Uterus (tissue), 3 donors: ENCODE measurements at regions not wholly inside any gene's neighbourhood (a gene's known extent, or its start where the extent isn't known, plus 50 kb on each side); places are given as distances from the start of the nearest gene placed in this dataset.

ENCODE experiments used
- DNase-seq, 2 donors: peaks; one replicate each; pipeline ENCODE4 v3.0.0-alpha.2; 2019 to 2020
- H3K27ac ChIP-seq, 2 donors: fragments of 200-600 bp; sonication (generic); 1 replicate in 1 of 2; 2 replicates in 1 of 2; pipeline ENCODE4 v1.5.1; 2016 to 2018
- H3K27me3 ChIP-seq, 2 donors: fragments of 200-600 bp; sonication (generic); one replicate each; pipeline ENCODE4 v1.5.1; 2018 to 2019; ENCODE audit warnings: control low read depth in 1 of 2
- H3K36me3 ChIP-seq, 2 donors: fragments of 200-600 bp; sonication (generic); one replicate each; pipeline ENCODE4 v1.5.1; 2019; ENCODE audit warnings: control low read depth in 1 of 2
- H3K4me1 ChIP-seq, 2 donors: fragments of 200-600 bp; sonication (generic); one replicate each; pipeline ENCODE4 v1.5.1; 2018 to 2019; ENCODE audit warnings: control low read depth in 1 of 2
- H3K4me3 ChIP-seq, 2 donors: fragments of 200-600 bp; sonication (generic); 1 replicate in 1 of 2; 2 replicates in 1 of 2; pipeline ENCODE4 v1.5.1; 2018 to 2019; ENCODE audit warnings: mild to moderate bottlenecking in 1 of 2
- H3K9me3 ChIP-seq, 2 donors: fragments of 200-600 bp; sonication (generic); one replicate each; pipeline ENCODE4 v1.5.1; 2019; ENCODE audit warnings: control low read depth in 1 of 2
- POLR2A ChIP-seq, 2 donors: fragments of 450-650 bp; IDR thresholded peaks; one replicate each; pipeline ENCODE4 v1.6.1; 2016; ENCODE audit warnings: antibody characterized with exemption in 2 of 2, mild to moderate bottlenecking in 1 of 2, moderate library complexity in 1 of 2
- intact Hi-C: fragments of 100-400 bp; cut with DNase I; formaldehyde crosslinking; loops from one replicate; pipeline ENCODE4 v1.15.1; 2023; ENCODE audit warnings: low total_unique reads
- TF ChIP-seq, protein P1 (sequence below), 4 experiments: fragments of 200-600 bp in 2 of 4; fragments of 450-650 bp in 2 of 4; sonication (generic) in 2 of 4; IDR thresholded peaks; one replicate each; pipeline ENCODE4 v1.5.1; 2016 to 2019; ENCODE audit warnings: antibody characterized with exemption in 4 of 4, mild to moderate bottlenecking in 2 of 4, moderate library complexity in 1 of 4
- donor health status: DM: yes; HTN: yes; CAD: no.

DNA sequence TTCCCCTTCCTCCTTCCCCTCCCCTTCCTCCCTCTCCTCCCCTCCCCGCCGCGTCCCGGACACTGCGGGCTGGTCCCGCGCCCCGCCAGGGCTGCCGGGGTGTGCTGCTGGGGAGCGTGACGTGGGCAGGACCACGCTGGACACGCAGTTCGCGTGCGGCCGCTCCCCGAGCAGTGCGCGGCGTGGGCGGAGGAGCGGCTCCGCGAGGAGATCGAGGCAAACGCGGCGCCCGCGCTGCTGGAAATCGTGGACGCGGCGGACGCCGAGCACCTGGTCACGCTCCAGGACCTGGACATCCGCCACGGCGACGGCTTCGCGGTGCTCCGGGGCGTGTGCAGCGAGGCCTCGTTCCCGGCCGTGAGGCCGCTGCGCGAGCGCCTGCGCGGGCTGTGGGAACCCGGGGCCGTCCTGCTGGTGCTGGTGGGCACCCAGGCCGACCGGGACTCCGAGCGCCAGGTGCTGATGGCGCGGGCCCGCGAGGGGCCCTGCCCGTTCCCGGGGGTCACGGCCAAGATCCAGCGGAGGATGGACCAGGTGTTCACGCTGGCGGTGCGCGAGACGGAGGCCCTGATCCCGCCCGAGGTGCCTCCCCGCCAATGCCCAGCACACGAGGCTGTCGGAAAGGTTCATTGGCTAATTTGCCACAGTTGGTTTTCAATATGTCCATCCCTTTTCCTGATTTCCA, 84.3 kb downstream of the TNFAIP2 start:
- intact Hi-C loops, result no loop called here
- TF ChIP-seq, protein P1, sequence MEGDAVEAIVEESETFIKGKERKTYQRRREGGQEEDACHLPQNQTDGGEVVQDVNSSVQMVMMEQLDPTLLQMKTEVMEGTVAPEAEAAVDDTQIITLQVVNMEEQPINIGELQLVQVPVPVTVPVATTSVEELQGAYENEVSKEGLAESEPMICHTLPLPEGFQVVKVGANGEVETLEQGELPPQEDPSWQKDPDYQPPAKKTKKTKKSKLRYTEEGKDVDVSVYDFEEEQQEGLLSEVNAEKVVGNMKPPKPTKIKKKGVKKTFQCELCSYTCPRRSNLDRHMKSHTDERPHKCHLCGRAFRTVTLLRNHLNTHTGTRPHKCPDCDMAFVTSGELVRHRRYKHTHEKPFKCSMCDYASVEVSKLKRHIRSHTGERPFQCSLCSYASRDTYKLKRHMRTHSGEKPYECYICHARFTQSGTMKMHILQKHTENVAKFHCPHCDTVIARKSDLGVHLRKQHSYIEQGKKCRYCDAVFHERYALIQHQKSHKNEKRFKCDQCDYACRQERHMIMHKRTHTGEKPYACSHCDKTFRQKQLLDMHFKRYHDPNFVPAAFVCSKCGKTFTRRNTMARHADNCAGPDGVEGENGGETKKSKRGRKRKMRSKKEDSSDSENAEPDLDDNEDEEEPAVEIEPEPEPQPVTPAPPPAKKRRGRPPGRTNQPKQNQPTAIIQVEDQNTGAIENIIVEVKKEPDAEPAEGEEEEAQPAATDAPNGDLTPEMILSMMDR (IDR thresholded peaks at IDR 0.05), result no peak
- TF ChIP-seq POLR2A (IDR thresholded peaks at IDR 0.05), result peak; percentile 46 to 74
- H3K27ac ChIP-seq, result peak overlapping the region; percentile 89 to 98
- H3K36me3 ChIP-seq, result no peaks in the 10 kb centered on the region
- peak; percentile 56 to 75 for DNase-seq
- peaks cover 0 to 14% of the 10 kb centered on the region in 2 donors for H3K9me3 ChIP-seq
- H3K4me3 ChIP-seq, result peak overlapping the region; percentile 50 to 71
- no peaks in the 10 kb centered on the region for H3K4me1 ChIP-seq
- no peaks in the 10 kb centered on the region for H3K27me3 ChIP-seq

DNA sequence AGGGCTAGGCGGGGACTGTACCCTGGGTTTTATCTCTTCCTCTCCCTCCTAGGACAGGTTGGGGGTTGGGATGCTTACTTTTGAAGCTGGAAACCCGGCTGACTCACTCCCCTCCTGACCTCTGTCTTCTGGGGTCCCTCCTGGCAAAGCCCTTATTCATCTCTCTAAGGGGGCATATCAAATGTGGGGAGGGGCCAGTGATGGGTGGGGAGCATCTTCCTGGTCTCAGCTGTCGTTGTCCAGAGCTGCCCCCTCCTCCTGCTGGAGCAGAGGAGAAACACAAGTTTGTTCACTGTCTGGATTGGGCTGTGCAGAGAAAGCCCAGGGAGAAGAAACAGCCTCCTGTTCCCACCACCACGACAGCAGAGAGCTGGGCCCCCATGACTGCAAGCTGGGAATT, 85.8 kb downstream of the TNFAIP2 start:
- no peak for DNase-seq
- intact Hi-C loops, result no loop called here
- Histone ChIP-seq H3K36me3 (no peaks in the 10 kb centered on the region), H3K4me3 (peak overlapping the region; percentile 2 to 71), H3K27ac (peak overlapping the region; percentile 89 to 98), H3K27me3 (no peaks in the 10 kb centered on the region), H3K4me1 (no peaks in the 10 kb centered on the region), H3K9me3 (peaks cover 0 to 11% of the 10 kb centered on the region in 2 donors)
- TF ChIP-seq POLR2A (IDR thresholded peaks at IDR 0.05), result no peak
- TF ChIP-seq, protein P1 (IDR thresholded peaks at IDR 0.05), result peak in 2 of 4 experiments; percentile 25 to 31

DNA sequence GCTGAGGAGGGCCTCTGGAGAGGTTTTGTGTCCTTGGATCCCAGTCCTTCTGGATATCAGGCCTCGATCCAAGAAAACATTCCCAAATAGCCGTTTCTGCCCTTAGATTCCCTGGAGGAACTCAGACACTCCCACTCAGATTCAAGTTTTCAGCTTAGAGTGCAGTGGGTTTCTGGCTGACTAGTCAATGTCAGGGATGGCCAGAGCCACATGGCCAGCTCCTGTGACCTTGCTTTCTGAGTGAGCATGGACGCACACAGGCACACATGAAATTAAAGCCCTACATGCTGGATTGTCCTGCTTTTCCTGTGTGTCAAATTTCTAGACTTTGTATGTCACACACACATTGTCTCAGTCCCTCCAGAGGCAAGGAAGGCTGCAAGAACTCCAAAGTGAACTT, 86.2 kb downstream of the TNFAIP2 start:
- Histone ChIP-seq H3K4me1 (no peaks in the 10 kb centered on the region), H3K27me3 (no peaks in the 10 kb centered on the region), H3K9me3 (peaks cover 0 to 6% of the 10 kb centered on the region in 2 donors), H3K4me3 (peak overlapping the region; percentile 2 to 71), H3K36me3 (no peaks in the 10 kb centered on the region), H3K27ac (peak overlapping the region; percentile 89 to 98)
- TF ChIP-seq, protein P1 (IDR thresholded peaks at IDR 0.05), result no peak
- TF ChIP-seq POLR2A (IDR thresholded peaks at IDR 0.05), result no peak
- no peak for DNase-seq
- intact Hi-C loops, result no loop called here

DNA sequence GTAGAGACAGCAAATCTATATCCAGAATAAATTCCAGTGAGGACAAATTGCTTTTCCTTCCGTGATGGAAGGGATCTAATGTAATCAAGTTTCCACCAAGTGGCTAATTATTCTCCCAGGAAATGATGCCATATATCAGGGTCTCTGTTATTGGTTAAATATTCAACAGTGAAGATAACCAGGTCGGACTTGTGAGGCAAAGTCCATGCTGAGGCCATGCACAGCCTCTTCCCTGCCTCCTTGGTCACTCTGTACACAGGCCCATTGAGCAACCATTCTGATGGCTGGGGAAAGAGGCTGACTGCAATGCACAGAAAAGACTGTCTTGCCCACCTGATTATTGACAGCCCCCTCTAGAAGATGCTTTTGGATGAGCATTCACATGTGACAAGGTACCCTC, 90.1 kb downstream of the TNFAIP2 start:
- no peak overlapping the region for H3K27ac ChIP-seq

DNA sequence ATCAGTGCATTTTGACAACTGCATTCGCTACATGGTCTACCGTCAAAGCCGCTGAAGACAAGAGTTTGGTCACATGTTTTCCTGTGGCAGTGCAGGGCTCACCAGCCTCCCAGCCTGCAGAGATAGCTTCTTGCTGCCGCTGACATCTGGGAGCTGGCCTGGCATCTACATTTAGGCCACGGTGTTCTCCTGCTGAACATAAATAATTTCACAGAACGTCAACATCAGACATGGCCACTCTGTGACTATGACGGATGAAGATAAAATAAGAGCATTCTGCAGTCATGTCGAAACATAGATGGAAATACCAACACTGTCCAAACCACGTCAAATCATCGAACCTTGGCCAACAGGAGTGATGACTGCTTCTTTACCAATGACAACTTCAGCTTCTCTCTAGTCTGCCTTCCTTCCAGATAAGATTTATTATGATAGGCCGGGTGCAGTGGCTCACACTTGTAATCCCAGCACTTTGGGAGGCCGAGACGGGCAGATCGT, 91.2 kb downstream of the TNFAIP2 start:
- H3K9me3 ChIP-seq, result no peaks in the 10 kb centered on the region
- no peaks in the 10 kb centered on the region for H3K36me3 ChIP-seq
- TF ChIP-seq, protein P1 (IDR thresholded peaks at IDR 0.05), result no peak
- TF ChIP-seq POLR2A (IDR thresholded peaks at IDR 0.05), result no peak
- intact Hi-C loops, result no loop called here
- H3K27me3 ChIP-seq, result no peaks in the 10 kb centered on the region
- H3K4me3 ChIP-seq, result no peak overlapping the region
- H3K27ac ChIP-seq, result no peak overlapping the region
- no peaks in the 10 kb centered on the region for H3K4me1 ChIP-seq
- DNase-seq, result no peak

More for the DNA sequence above, 90.1 kb downstream of the TNFAIP2 start:
- DNase-seq, result no peak
- Histone ChIP-seq H3K9me3 (no peaks in the 10 kb centered on the region), H3K4me3 (no peak overlapping the region), H3K27me3 (no peaks in the 10 kb centered on the region), H3K4me1 (no peaks in the 10 kb centered on the region), H3K36me3 (no peaks in the 10 kb centered on the region)
- TF ChIP-seq, protein P1 (IDR thresholded peaks at IDR 0.05), result no peak
- no peak for TF ChIP-seq POLR2A (IDR thresholded peaks at IDR 0.05)
- intact Hi-C loops, result no loop called here
